HG03378 (cell line): ENCODE measurements at regions not wholly inside any gene's neighbourhood (a gene's known extent, or its start where the extent isn't known, plus 50 kb on each side); places are given as distances from the start of the nearest gene placed in this dataset.
A peak's percentile ranks its signal among the peaks of the same experiment; 100 is the strongest.

Source experiments
- ATAC-seq: cut with Tn5 transposase; IDR thresholded peaks from one replicate; pipeline ENCODE4 v1.9.1; 2021; ENCODE audit warnings: mild to moderate bottlenecking, moderate library complexity; ENCODE audit not compliant: unreplicated experiment

- no peak for ATAC-seq
These were observed 242.0 kb upstream of the ARRDC4 start for GRCh38 chr15:97718509-97718908.

GRCh38 chr15:97728791-97729190 lies 231.7 kb upstream of the ARRDC4 start:
- ATAC-seq = no peak

- no peak for ATAC-seq
These were observed 231.2 kb upstream of the ARRDC4 start for GRCh38 chr15:97729270-97729669.

- no peak for ATAC-seq
These were observed 230.2 kb upstream of the ARRDC4 start for GRCh38 chr15:97730315-97730714.

GRCh38 chr15:97731859-97732258 lies 228.6 kb upstream of the ARRDC4 start:
- no peak for ATAC-seq

GRCh38 chr15:97733373-97733772 lies 227.1 kb upstream of the ARRDC4 start:
- no peak for ATAC-seq

- no peak for ATAC-seq
These were observed 223.8 kb upstream of the ARRDC4 start for GRCh38 chr15:97736748-97737147.

- ATAC-seq = peak; percentile 84
These were observed 214.9 kb upstream of the ARRDC4 start for GRCh38 chr15:97745481-97746071.

- no peak for ATAC-seq
These were observed 213.2 kb upstream of the ARRDC4 start for GRCh38 chr15:97747342-97747741.

- ATAC-seq = no peak
These were observed 211.9 kb upstream of the ARRDC4 start for GRCh38 chr15:97748576-97748975.

GRCh38 chr15:97750060-97750459 lies 210.4 kb upstream of the ARRDC4 start:
- ATAC-seq = no peak

- no peak for ATAC-seq
These were observed 204.8 kb upstream of the ARRDC4 start for GRCh38 chr15:97755726-97756125.

- ATAC-seq = no peak
These were observed 201.1 kb upstream of the ARRDC4 start for GRCh38 chr15:97759363-97759762.

GRCh38 chr15:97761110-97761509 lies 199.4 kb upstream of the ARRDC4 start:
- no peak for ATAC-seq

- ATAC-seq = no peak
These were observed 177.3 kb upstream of the ARRDC4 start for GRCh38 chr15:97783240-97783639.

- no peak for ATAC-seq
These were observed 173.8 kb upstream of the ARRDC4 start for GRCh38 chr15:97786741-97787140.

GRCh38 chr15:97790180-97790579 lies 170.3 kb upstream of the ARRDC4 start:
- no peak for ATAC-seq

GRCh38 chr15:97791824-97792792 lies 168.4 kb upstream of the ARRDC4 start:
- ATAC-seq = no peak

- no peak for ATAC-seq
These were observed 155.6 kb upstream of the ARRDC4 start for GRCh38 chr15:97804950-97805349.

- ATAC-seq = no peak
These were observed 153.7 kb upstream of the ARRDC4 start for GRCh38 chr15:97806766-97807165.

- ATAC-seq = no peak
These were observed 144.7 kb upstream of the ARRDC4 start for GRCh38 chr15:97815835-97816234.

GRCh38 chr15:97817276-97817890 lies 143.1 kb upstream of the ARRDC4 start:
- no peak for ATAC-seq
